ENCODE measurements at regions not wholly inside any gene's neighbourhood (a gene's known extent, or its start where the extent isn't known, plus 50 kb on each side); places are given as distances from the start of the nearest gene placed in this dataset.

- TF ChIP-seq, protein P1, sequence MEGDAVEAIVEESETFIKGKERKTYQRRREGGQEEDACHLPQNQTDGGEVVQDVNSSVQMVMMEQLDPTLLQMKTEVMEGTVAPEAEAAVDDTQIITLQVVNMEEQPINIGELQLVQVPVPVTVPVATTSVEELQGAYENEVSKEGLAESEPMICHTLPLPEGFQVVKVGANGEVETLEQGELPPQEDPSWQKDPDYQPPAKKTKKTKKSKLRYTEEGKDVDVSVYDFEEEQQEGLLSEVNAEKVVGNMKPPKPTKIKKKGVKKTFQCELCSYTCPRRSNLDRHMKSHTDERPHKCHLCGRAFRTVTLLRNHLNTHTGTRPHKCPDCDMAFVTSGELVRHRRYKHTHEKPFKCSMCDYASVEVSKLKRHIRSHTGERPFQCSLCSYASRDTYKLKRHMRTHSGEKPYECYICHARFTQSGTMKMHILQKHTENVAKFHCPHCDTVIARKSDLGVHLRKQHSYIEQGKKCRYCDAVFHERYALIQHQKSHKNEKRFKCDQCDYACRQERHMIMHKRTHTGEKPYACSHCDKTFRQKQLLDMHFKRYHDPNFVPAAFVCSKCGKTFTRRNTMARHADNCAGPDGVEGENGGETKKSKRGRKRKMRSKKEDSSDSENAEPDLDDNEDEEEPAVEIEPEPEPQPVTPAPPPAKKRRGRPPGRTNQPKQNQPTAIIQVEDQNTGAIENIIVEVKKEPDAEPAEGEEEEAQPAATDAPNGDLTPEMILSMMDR (IDR thresholded peaks at IDR 0.05; ENCODE audit: insufficient read depth, low read length): no peak
- no peak for TF ChIP-seq POLR2AphosphoS5 (IDR thresholded peaks at IDR 0.05; ENCODE audit: low read depth)
Measured at GRCh38 chr6:78340755-78341154, 526.6 kb upstream of the IRAK1BP1 start.
